GM12878 (cell line): ENCODE measurements at regions not wholly inside any gene's neighbourhood (a gene's known extent, or its start where the extent isn't known, plus 50 kb on each side); places are given as distances from the start of the nearest gene placed in this dataset.

Experiments used
- ATAC-seq: fragments of 200-7000 bp; cut with Tn5 transposase; 3 replicates; pipeline ENCODE4 v1.9.1; 2020; ENCODE audit warnings: mild to moderate bottlenecking, moderate library complexity
- BruUV-seq: library from RNA; stranded (reverse); fragments of 400-500 nt; replicated peaks from 2 replicates; lab custom pipeline; 2021; lab: Mats Ljungman, UMichigan
- CTCF ChIA-PET: fragments of 300-600 bp; sonication (Branson Sonifier 250); formaldehyde crosslinking; extraction: SDS; loops from one replicate; lab custom pipeline; 2021; ENCODE audit warnings: inconsistent platforms; lab: Yijun Ruan, JAX
- POLR2A ChIA-PET: fragments of 350-600 bp; formaldehyde crosslinking; extraction: SDS; loops from one replicate; lab custom pipeline; 2021; ENCODE audit warnings: inconsistent platforms; lab: Charles Lee
- RAD21 ChIA-PET: fragments of 300-600 bp; sonication (Branson Sonifier 250); formaldehyde crosslinking; loops from one replicate; lab custom pipeline; 2023; ENCODE audit warnings: antibody characterized with exemption; ENCODE audit not compliant: unreplicated experiment; lab: Charles Lee
- SMC1A ChIA-PET: fragments of 300-600 bp; sonication (Branson Sonifier 250); formaldehyde crosslinking; loops from one replicate; lab custom pipeline; 2023; ENCODE audit not compliant: unreplicated experiment, uncharacterized antibody; lab: Charles Lee
- DNase-seq: peaks from one replicate; pipeline ENCODE4 v3.0.0-alpha.2; 2011; ENCODE audit warnings: low read depth, low spot score
- FAIRE-seq: peaks from 3 replicates; lab custom pipeline; 2011; peaks lifted over from hg19 to GRCh38; lab: Jason Lieb, UNC
- H2AFZ ChIP-seq: 2 replicates; pipeline ENCODE4 v1.6.0; 2011; ENCODE audit warnings: low read depth, low read length, control low read depth; ENCODE audit not compliant: control insufficient read depth
- H3K27ac ChIP-seq: 2 replicates; pipeline ENCODE4 v1.5.1; 2011; ENCODE audit warnings: control low read depth; ENCODE audit not compliant: control insufficient read depth, insufficient read depth
- H3K27me3 ChIP-seq, 2 experiments: replicated peaks in 1 of 2; 2 replicates each; pipeline versions ENCODE4 v1.6.0 to v1.6.1; 2011; ENCODE audit warnings: low read length in 1 of 2; ENCODE audit not compliant: control insufficient read depth in 2 of 2, insufficient read depth in 2 of 2
- H3K36me3 ChIP-seq, 2 experiments: 2 replicates each; pipeline ENCODE4 v1.5.1; 2011; ENCODE audit warnings: low read length in 1 of 2; ENCODE audit not compliant: control insufficient read depth in 2 of 2, insufficient read depth in 2 of 2
- H3K4me1 ChIP-seq: 2 replicates; pipeline ENCODE4 v1.6.1; 2011; ENCODE audit warnings: mild to moderate bottlenecking, low read length, moderate library complexity, mixed read lengths; ENCODE audit not compliant: control insufficient read depth, insufficient read depth
- H3K4me2 ChIP-seq: 2 replicates; pipeline ENCODE4 v1.6.0; 2011; ENCODE audit warnings: control low read depth; ENCODE audit not compliant: control insufficient read depth, insufficient read depth
- H3K4me3 ChIP-seq: fragments of 200-600 bp; sonication (generic); 2 replicates; pipeline ENCODE4 v1.5.1; 2016
- H3K79me2 ChIP-seq: 2 replicates; pipeline ENCODE4 v1.6.0; 2011; ENCODE audit warnings: low read length; ENCODE audit not compliant: control insufficient read depth, insufficient read depth
- H3K9ac ChIP-seq: 2 replicates; pipeline ENCODE4 v1.8.0; 2011; ENCODE audit warnings: low read length, control low read depth, mixed read lengths; ENCODE audit not compliant: control insufficient read depth, insufficient read depth
- H3K9me3 ChIP-seq: replicated peaks from 3 replicates; pipeline ENCODE4 v1.5.1; 2011; ENCODE audit warnings: mild to moderate bottlenecking, low read length; ENCODE audit not compliant: control insufficient read depth, insufficient read depth
- H4K20me1 ChIP-seq: 2 replicates; pipeline ENCODE4 v1.6.0; 2011; ENCODE audit not compliant: control insufficient read depth, insufficient read depth
- CREB1 ChIP-seq: IDR thresholded peaks from 2 replicates; pipeline ENCODE4 v1.6.1; 2012; ENCODE audit warnings: low read depth, mild to moderate bottlenecking, inconsistent platforms
- MEF2B ChIP-seq: fragments of 450-650 bp; IDR thresholded peaks from 2 replicates; pipeline ENCODE4 v1.6.1; 2018; ENCODE audit warnings: mild to moderate bottlenecking, moderate library complexity; ENCODE audit not compliant: partially characterized antibody, poor library complexity, severe bottlenecking
- MTA3 ChIP-seq: IDR thresholded peaks from 2 replicates; pipeline ENCODE4 v1.6.1; 2012; ENCODE audit warnings: low read length, inconsistent platforms, borderline replicate concordance
- SUZ12 ChIP-seq: fragments of 200-600 bp; sonication (generic); IDR thresholded peaks from one replicate; pipeline ENCODE4 v1.6.1; 2018; ENCODE audit warnings: antibody characterized with exemption, mild to moderate bottlenecking; ENCODE audit not compliant: unreplicated experiment
- TARDBP ChIP-seq: IDR thresholded peaks from 2 replicates; pipeline ENCODE4 v1.6.1; 2016; ENCODE audit warnings: borderline replicate concordance
- WGBS: methylation state at CpG from one replicate; pipeline ENCODE4 v1.1.6; 2016; ENCODE audit warnings: low lambda C conversion rate; ENCODE audit not compliant: insufficient replicate concordance, insufficient coverage; ENCODE audit errors: missing lambda C conversion rate; 5-methylcytosine and 5-hydroxymethylcytosine counted together
- in situ Hi-C: fragments of 300-500 bp; cut with MboI; formaldehyde crosslinking; loops from 9 replicates; pipeline ENCODE4 v1.14.3; 2018; ENCODE audit warnings: mixed read lengths
- intact Hi-C: fragments of 100-400 bp; cut with micrococcal nuclease; formaldehyde crosslinking; loops from one replicate; pipeline ENCODE4 v1.14.2; 2022; ENCODE audit not compliant: unreplicated experiment
- TF ChIP-seq, protein P1 (sequence below): fragments of 450-650 bp; IDR thresholded peaks from 2 replicates; pipeline ENCODE4 v1.6.1; 2016; ENCODE audit warnings: mild to moderate bottlenecking, moderate library complexity, borderline replicate concordance
- TF ChIP-seq, protein P2 (sequence below): fragments of 450-650 bp; formaldehyde crosslinking; IDR thresholded peaks from 2 replicates; pipeline ENCODE4 v1.4.0; 2020; ENCODE audit warnings: mild to moderate bottlenecking, moderate library complexity

DNA sequence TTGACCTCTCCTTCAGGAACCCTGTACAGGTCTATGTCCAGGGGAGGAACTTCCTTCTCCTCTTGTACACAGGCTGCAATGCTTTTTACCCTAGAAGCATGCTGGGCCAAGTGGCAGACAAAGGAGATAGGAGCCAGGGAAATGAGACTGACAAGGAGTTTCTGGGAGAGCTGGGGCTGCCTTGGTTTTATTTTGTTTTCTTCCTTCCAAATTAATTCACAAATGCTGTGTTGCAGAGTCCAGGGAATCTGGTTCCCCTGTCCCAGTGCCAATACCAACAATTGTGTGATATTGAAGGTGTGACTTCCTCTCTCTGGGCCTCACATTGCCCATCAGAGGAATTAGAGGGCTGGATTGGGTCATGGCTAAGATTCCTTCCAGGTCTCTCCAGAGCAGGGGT is 224.8 kb upstream of the PPP2R3A start (continued):
- TF ChIP-seq, protein P1, sequence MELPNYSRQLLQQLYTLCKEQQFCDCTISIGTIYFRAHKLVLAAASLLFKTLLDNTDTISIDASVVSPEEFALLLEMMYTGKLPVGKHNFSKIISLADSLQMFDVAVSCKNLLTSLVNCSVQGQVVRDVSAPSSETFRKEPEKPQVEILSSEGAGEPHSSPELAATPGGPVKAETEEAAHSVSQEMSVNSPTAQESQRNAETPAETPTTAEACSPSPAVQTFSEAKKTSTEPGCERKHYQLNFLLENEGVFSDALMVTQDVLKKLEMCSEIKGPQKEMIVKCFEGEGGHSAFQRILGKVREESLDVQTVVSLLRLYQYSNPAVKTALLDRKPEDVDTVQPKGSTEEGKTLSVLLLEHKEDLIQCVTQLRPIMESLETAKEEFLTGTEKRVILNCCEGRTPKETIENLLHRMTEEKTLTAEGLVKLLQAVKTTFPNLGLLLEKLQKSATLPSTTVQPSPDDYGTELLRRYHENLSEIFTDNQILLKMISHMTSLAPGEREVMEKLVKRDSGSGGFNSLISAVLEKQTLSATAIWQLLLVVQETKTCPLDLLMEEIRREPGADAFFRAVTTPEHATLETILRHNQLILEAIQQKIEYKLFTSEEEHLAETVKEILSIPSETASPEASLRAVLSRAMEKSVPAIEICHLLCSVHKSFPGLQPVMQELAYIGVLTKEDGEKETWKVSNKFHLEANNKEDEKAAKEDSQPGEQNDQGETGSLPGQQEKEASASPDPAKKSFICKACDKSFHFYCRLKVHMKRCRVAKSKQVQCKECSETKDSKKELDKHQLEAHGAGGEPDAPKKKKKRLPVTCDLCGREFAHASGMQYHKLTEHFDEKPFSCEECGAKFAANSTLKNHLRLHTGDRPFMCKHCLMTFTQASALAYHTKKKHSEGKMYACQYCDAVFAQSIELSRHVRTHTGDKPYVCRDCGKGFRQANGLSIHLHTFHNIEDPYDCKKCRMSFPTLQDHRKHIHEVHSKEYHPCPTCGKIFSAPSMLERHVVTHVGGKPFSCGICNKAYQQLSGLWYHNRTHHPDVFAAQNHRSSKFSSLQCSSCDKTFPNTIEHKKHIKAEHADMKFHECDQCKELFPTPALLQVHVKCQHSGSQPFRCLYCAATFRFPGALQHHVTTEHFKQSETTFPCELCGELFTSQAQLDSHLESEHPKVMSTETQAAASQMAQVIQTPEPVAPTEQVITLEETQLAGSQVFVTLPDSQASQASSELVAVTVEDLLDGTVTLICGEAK = no peak

DNA sequence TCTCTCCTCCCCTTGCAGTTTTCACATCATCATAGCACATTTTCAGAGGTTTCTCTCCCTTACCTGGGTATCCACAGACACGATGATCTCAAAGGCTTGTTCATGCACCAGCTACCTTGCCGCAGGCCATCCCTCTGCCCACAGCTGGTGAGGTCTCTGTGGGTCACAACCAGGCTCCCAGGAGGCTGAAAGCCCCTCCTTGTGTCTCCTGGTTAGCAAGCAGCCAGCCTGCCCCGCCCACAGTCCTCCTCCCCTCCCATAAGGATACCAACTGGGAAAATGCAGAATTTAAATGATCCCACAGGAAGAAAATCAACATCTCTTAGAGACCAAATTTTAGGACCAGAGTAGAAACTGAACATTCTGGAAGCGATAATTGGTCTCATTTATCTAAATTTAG is 213.5 kb upstream of the PPP2R3A start:
- SMC1A ChIA-PET = no interaction called here
- H3K4me3 ChIP-seq = no peak overlapping the region
- H3K36me3 ChIP-seq = no peaks in the 10 kb centered on the region
- no peaks in the 10 kb centered on the region for H3K4me1 ChIP-seq
- no peaks in the 10 kb centered on the region for H3K9me3 ChIP-seq
- no peaks in the 10 kb centered on the region for H3K79me2 ChIP-seq
- BruUV-seq = no TSS peak
- TF ChIP-seq SUZ12 = no peak
- no peak for TF ChIP-seq TARDBP
- TF ChIP-seq MEF2B = no peak
- TF ChIP-seq CREB1 = no peak
- TF ChIP-seq MTA3 = no peak
- TF ChIP-seq, protein P2, sequence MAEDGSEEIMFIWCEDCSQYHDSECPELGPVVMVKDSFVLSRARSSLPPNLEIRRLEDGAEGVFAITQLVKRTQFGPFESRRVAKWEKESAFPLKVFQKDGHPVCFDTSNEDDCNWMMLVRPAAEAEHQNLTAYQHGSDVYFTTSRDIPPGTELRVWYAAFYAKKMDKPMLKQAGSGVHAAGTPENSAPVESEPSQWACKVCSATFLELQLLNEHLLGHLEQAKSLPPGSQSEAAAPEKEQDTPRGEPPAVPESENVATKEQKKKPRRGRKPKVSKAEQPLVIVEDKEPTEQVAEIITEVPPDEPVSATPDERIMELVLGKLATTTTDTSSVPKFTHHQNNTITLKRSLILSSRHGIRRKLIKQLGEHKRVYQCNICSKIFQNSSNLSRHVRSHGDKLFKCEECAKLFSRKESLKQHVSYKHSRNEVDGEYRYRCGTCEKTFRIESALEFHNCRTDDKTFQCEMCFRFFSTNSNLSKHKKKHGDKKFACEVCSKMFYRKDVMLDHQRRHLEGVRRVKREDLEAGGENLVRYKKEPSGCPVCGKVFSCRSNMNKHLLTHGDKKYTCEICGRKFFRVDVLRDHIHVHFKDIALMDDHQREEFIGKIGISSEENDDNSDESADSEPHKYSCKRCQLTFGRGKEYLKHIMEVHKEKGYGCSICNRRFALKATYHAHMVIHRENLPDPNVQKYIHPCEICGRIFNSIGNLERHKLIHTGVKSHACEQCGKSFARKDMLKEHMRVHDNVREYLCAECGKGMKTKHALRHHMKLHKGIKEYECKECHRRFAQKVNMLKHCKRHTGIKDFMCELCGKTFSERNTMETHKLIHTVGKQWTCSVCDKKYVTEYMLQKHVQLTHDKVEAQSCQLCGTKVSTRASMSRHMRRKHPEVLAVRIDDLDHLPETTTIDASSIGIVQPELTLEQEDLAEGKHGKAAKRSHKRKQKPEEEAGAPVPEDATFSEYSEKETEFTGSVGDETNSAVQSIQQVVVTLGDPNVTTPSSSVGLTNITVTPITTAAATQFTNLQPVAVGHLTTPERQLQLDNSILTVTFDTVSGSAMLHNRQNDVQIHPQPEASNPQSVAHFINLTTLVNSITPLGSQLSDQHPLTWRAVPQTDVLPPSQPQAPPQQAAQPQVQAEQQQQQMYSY (CRISPR knock-in tag) = no peak
- TF ChIP-seq, all 136 proteins: peak for 0
- Histone ChIP-seq H3K27me3 (no peaks in the 10 kb centered on the region), H4K20me1 (no peaks in the 10 kb centered on the region), H3K9ac (no peak overlapping the region), H2AFZ (no peak overlapping the region), H3K27ac (no peak overlapping the region), H3K4me2 (no peak overlapping the region)
- ChIA-PET POLR2A (no interaction called here), RAD21 (no interaction called here), CTCF (no interaction called here)
- 0% methylated on average over 4 of the region's 4 CpGs for WGBS
- intact Hi-C loops (no loop called here), in situ Hi-C loops (no loop called here)
- ATAC-seq (no peak), DNase-seq (no peak), FAIRE-seq (no peak)
